HG03103 (cell line): ENCODE measurements at regions not wholly inside any gene's neighbourhood (a gene's known extent, or its start where the extent isn't known, plus 50 kb on each side); places are given as distances from the start of the nearest gene placed in this dataset.

Source experiments
- ATAC-seq: cut with Tn5 transposase; IDR thresholded peaks from one replicate; pipeline ENCODE4 v1.9.1; 2021; ENCODE audit warnings: low read depth; ENCODE audit not compliant: unreplicated experiment

- no peak for ATAC-seq
Measured at GRCh38 chr3:67278015-67278618, 280.0 kb downstream of the KBTBD8 start.

- ATAC-seq, result no peak
Measured at GRCh38 chr3:67286586-67286985, 288.5 kb downstream of the KBTBD8 start.

GRCh38 chr3:67288466-67289106 lies 290.5 kb downstream of the KBTBD8 start:
- ATAC-seq, result no peak

- no peak for ATAC-seq
Measured at GRCh38 chr3:67289626-67290025, 291.5 kb downstream of the KBTBD8 start.

- peak; percentile 66 for ATAC-seq
Measured at GRCh38 chr3:67290438-67290837, 292.3 kb downstream of the KBTBD8 start.

- no peak for ATAC-seq
Measured at GRCh38 chr3:67291287-67292252, 293.5 kb downstream of the KBTBD8 start.

GRCh38 chr3:67292356-67293121 lies 294.4 kb downstream of the KBTBD8 start:
- no peak for ATAC-seq

GRCh38 chr3:67294341-67294740 lies 296.2 kb downstream of the KBTBD8 start:
- no peak for ATAC-seq

- ATAC-seq, result no peak
Measured at GRCh38 chr3:67296039-67296892, 298.2 kb downstream of the KBTBD8 start.

- no peak for ATAC-seq
Measured at GRCh38 chr3:67297715-67298475, 299.8 kb downstream of the KBTBD8 start.

GRCh38 chr3:67301556-67301955 lies 303.4 kb downstream of the KBTBD8 start:
- no peak for ATAC-seq

- no peak for ATAC-seq
Measured at GRCh38 chr3:67302489-67302888, 304.4 kb downstream of the KBTBD8 start.

- no peak for ATAC-seq
Measured at GRCh38 chr3:67305160-67305559, 307.1 kb downstream of the KBTBD8 start.

GRCh38 chr3:67305922-67306321 lies 307.8 kb downstream of the KBTBD8 start:
- ATAC-seq, result no peak

GRCh38 chr3:67311440-67311839 lies 313.3 kb downstream of the KBTBD8 start:
- ATAC-seq, result no peak

- no peak for ATAC-seq
Measured at GRCh38 chr3:67312155-67312554, 314.0 kb downstream of the KBTBD8 start.

- no peak for ATAC-seq
Measured at GRCh38 chr3:67318162-67318561, 320.1 kb downstream of the KBTBD8 start.

- ATAC-seq, result no peak
Measured at GRCh38 chr3:67324554-67324953, 326.4 kb downstream of the KBTBD8 start.
